ENCODE measurements at regions not wholly inside any gene's neighbourhood (a gene's known extent, or its start where the extent isn't known, plus 50 kb on each side); places are given as distances from the start of the nearest gene placed in this dataset.

GRCh38 chr5:2519153-2519552, 232.3 kb downstream of the IRX2 start:
- TF ChIP-seq CTCF (IDR thresholded peaks at IDR 0.05; ENCODE audit: extremely low read depth in 1 of 2, insufficient read depth in 1 of 2, low read depth in 1 of 2, low read length in 2 of 2): no peak
- no peak for TF ChIP-seq POLR2AphosphoS5 (IDR thresholded peaks at IDR 0.05; ENCODE audit: insufficient read depth, low read depth, low read length)
- no peak for TF ChIP-seq POLR2A (IDR thresholded peaks at IDR 0.05; ENCODE audit: low read depth, low read length)

Data from endothelial cell of umbilical vein (primary cell).